Spleen (tissue), 7 donors: ENCODE measurements at regions not wholly inside any gene's neighbourhood (a gene's known extent, or its start where the extent isn't known, plus 50 kb on each side); places are given as distances from the start of the nearest gene placed in this dataset.

Source experiments
- CTCF ChIP-seq, 11 experiments: fragments of 200-600 bp in 7 of 11; fragments of 450-650 bp in 4 of 11; sonication (generic) in 4 of 11; IDR thresholded peaks in 8 of 11; conservative IDR thresholded peaks in 3 of 11; 1 replicate in 7 of 11; 2 replicates in 4 of 11; pipeline versions ENCODE4 v1.4.0 to v1.8.0; 2016 to 2021; ENCODE audit warnings: antibody characterized with exemption in 11 of 11, inconsistent platforms in 4 of 11, mild to moderate bottlenecking in 1 of 11
- POLR2A ChIP-seq, 3 donors: fragments of 450-650 bp; IDR thresholded peaks; one replicate each; pipeline ENCODE4 v1.5.1; 2017; ENCODE audit warnings: antibody characterized with exemption in 3 of 3, mild to moderate bottlenecking in 1 of 3
- POLR2AphosphoS5 ChIP-seq, 3 donors: sonication (generic); formaldehyde crosslinking; IDR thresholded peaks; one replicate each; pipeline ENCODE4 v1.5.1; 2017; ENCODE audit warnings: antibody characterized with exemption in 3 of 3
- donor health status: DM: no; HTN: no; CAD: no; lungs with moderate emphysema.
- donor health status: DM: no; HTN: no; CAD: no.
- donor health status: DM: no; HTN: no; CAD: no.

- no peak for TF ChIP-seq POLR2AphosphoS5 (IDR thresholded peaks at IDR 0.05)
- no peak for TF ChIP-seq CTCF (IDR thresholded peaks at IDR 0.05 in 8 of 11, conservative IDR thresholded peaks at IDR 0.05 in 3 of 11)
- TF ChIP-seq POLR2A (IDR thresholded peaks at IDR 0.05): no peak
These were observed 550.8 kb downstream of the BNC2 start for GRCh38 chr9:16319646-16320045.
